ENCODE measurements at regions not wholly inside any gene's neighbourhood (a gene's known extent, or its start where the extent isn't known, plus 50 kb on each side); places are given as distances from the start of the nearest gene placed in this dataset.

DNA sequence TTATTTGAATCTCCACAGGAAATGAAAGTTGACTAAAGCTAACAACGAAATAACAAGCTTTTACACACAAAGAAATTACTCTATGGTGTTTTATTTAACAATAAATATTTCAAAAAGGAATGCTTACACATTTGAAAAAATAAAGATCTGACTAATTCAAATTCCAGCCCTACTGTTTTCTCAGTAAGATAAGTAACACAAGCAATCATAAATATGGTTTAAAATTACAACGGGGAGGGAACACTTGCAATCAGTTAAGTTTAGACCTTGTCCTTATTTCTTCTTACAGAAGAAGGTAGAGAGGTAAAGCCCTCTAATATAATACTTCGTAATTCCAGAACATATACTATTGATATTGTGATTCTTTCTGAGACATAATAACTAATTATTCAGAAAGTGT lies 158.5 kb downstream of the DHX15 start:
- TF ChIP-seq JUND (IDR thresholded peaks at IDR 0.05) = no peak
- TF ChIP-seq, protein P1, sequence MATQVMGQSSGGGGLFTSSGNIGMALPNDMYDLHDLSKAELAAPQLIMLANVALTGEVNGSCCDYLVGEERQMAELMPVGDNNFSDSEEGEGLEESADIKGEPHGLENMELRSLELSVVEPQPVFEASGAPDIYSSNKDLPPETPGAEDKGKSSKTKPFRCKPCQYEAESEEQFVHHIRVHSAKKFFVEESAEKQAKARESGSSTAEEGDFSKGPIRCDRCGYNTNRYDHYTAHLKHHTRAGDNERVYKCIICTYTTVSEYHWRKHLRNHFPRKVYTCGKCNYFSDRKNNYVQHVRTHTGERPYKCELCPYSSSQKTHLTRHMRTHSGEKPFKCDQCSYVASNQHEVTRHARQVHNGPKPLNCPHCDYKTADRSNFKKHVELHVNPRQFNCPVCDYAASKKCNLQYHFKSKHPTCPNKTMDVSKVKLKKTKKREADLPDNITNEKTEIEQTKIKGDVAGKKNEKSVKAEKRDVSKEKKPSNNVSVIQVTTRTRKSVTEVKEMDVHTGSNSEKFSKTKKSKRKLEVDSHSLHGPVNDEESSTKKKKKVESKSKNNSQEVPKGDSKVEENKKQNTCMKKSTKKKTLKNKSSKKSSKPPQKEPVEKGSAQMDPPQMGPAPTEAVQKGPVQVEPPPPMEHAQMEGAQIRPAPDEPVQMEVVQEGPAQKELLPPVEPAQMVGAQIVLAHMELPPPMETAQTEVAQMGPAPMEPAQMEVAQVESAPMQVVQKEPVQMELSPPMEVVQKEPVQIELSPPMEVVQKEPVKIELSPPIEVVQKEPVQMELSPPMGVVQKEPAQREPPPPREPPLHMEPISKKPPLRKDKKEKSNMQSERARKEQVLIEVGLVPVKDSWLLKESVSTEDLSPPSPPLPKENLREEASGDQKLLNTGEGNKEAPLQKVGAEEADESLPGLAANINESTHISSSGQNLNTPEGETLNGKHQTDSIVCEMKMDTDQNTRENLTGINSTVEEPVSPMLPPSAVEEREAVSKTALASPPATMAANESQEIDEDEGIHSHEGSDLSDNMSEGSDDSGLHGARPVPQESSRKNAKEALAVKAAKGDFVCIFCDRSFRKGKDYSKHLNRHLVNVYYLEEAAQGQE (IDR thresholded peaks at IDR 0.05) = no peak
- no peak for TF ChIP-seq TAF1 (conservative IDR thresholded peaks at IDR 0.05)
- TF ChIP-seq, protein P2, sequence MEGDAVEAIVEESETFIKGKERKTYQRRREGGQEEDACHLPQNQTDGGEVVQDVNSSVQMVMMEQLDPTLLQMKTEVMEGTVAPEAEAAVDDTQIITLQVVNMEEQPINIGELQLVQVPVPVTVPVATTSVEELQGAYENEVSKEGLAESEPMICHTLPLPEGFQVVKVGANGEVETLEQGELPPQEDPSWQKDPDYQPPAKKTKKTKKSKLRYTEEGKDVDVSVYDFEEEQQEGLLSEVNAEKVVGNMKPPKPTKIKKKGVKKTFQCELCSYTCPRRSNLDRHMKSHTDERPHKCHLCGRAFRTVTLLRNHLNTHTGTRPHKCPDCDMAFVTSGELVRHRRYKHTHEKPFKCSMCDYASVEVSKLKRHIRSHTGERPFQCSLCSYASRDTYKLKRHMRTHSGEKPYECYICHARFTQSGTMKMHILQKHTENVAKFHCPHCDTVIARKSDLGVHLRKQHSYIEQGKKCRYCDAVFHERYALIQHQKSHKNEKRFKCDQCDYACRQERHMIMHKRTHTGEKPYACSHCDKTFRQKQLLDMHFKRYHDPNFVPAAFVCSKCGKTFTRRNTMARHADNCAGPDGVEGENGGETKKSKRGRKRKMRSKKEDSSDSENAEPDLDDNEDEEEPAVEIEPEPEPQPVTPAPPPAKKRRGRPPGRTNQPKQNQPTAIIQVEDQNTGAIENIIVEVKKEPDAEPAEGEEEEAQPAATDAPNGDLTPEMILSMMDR (IDR thresholded peaks at IDR 0.05; ENCODE audit: low read depth, low read length, missing input control) = no peak
- TF ChIP-seq, protein P3, sequence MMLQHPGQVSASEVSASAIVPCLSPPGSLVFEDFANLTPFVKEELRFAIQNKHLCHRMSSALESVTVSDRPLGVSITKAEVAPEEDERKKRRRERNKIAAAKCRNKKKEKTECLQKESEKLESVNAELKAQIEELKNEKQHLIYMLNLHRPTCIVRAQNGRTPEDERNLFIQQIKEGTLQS (IDR thresholded peaks at IDR 0.05) = no peak
- TF ChIP-seq RAD21 (IDR thresholded peaks at IDR 0.05) = no peak
- TF ChIP-seq, protein P4, sequence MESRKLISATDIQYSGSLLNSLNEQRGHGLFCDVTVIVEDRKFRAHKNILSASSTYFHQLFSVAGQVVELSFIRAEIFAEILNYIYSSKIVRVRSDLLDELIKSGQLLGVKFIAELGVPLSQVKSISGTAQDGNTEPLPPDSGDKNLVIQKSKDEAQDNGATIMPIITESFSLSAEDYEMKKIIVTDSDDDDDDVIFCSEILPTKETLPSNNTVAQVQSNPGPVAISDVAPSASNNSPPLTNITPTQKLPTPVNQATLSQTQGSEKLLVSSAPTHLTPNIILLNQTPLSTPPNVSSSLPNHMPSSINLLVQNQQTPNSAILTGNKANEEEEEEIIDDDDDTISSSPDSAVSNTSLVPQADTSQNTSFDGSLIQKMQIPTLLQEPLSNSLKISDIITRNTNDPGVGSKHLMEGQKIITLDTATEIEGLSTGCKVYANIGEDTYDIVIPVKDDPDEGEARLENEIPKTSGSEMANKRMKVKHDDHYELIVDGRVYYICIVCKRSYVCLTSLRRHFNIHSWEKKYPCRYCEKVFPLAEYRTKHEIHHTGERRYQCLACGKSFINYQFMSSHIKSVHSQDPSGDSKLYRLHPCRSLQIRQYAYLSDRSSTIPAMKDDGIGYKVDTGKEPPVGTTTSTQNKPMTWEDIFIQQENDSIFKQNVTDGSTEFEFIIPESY (IDR thresholded peaks at IDR 0.05) = no peak
- TF ChIP-seq MAX (IDR thresholded peaks at IDR 0.05) = no peak
- no peak for TF ChIP-seq FOXA1 (IDR thresholded peaks at IDR 0.05)
- no peak for TF ChIP-seq NR2F2 (IDR thresholded peaks at IDR 0.05)
- no peak for TF ChIP-seq HNF4A (conservative IDR thresholded peaks at IDR 0.05)
- TF ChIP-seq RXRA (IDR thresholded peaks at IDR 0.05) = no peak
